H9 (cell line): ENCODE measurements at regions not wholly inside any gene's neighbourhood (a gene's known extent, or its start where the extent isn't known, plus 50 kb on each side); places are given as distances from the start of the nearest gene placed in this dataset.

Source experiments
- DNase-seq: peaks from one replicate; pipeline ENCODE4 v3.0.0-alpha.2; 2017
- H2AFZ ChIP-seq: one replicate; pipeline ENCODE4 v1.6.1; 2013; ENCODE audit warnings: mild to moderate bottlenecking, low read length, control low read depth, moderate library complexity
- H2AK5ac ChIP-seq: 2 replicates; pipeline ENCODE4 v1.6.1; 2013; ENCODE audit warnings: low read length, control low read depth, mixed read lengths; ENCODE audit not compliant: insufficient read length
- H2BK120ac ChIP-seq: one replicate; pipeline ENCODE4 v1.6.1; 2013; ENCODE audit warnings: low read depth, mild to moderate bottlenecking, low read length, control low read depth, inconsistent platforms; ENCODE audit not compliant: poor library complexity, severe bottlenecking
- H2BK12ac ChIP-seq: 2 replicates; pipeline ENCODE4 v1.6.1; 2013; ENCODE audit warnings: low read length, control low read depth, mixed read lengths, low read depth; ENCODE audit not compliant: insufficient read length
- H2BK15ac ChIP-seq: 2 replicates; pipeline ENCODE4 v1.6.1; 2013; ENCODE audit warnings: low read depth, low read length, control low read depth
- H2BK20ac ChIP-seq: one replicate; pipeline ENCODE4 v1.6.1; 2013; ENCODE audit warnings: low read depth, mild to moderate bottlenecking, low read length, control low read depth, inconsistent platforms; ENCODE audit not compliant: poor library complexity, severe bottlenecking
- H2BK5ac ChIP-seq: 2 replicates; pipeline ENCODE4 v1.6.1; 2013; ENCODE audit warnings: low read length, control low read depth, mixed read lengths; ENCODE audit not compliant: insufficient read length
- H3K14ac ChIP-seq: 2 replicates; pipeline ENCODE4 v1.6.1; 2013; ENCODE audit warnings: low read length, control low read depth; ENCODE audit not compliant: insufficient read depth
- H3K18ac ChIP-seq: 2 replicates; pipeline ENCODE4 v1.6.1; 2013; ENCODE audit warnings: low read depth, mild to moderate bottlenecking, mixed read lengths, low read length, control low read depth; ENCODE audit not compliant: insufficient read length
- H3K23ac ChIP-seq: 2 replicates; pipeline ENCODE4 v1.6.1; 2013; ENCODE audit warnings: low read length, control low read depth, mixed read lengths, low read depth; ENCODE audit not compliant: insufficient read length
- H3K23me2 ChIP-seq: 2 replicates; pipeline ENCODE4 v1.6.1; 2013; ENCODE audit warnings: low read depth, mild to moderate bottlenecking, mixed read lengths, low read length, control low read depth; ENCODE audit not compliant: insufficient read length, poor library complexity, severe bottlenecking
- H3K27ac ChIP-seq: 2 replicates; pipeline ENCODE4 v1.5.1; 2013; ENCODE audit warnings: low read length, control low read depth, mixed read lengths, low read depth; ENCODE audit not compliant: insufficient read length
- H3K27me3 ChIP-seq: 2 replicates; pipeline ENCODE4 v1.6.1; 2013; ENCODE audit warnings: low read length, control low read depth, inconsistent platforms; ENCODE audit not compliant: insufficient read depth
- H3K4ac ChIP-seq: 2 replicates; pipeline ENCODE4 v1.6.1; 2013; ENCODE audit warnings: low read depth, mild to moderate bottlenecking, control low read depth, inconsistent platforms, low read length, moderate library complexity
- H3K4me1 ChIP-seq: 2 replicates; pipeline ENCODE4 v1.6.1; 2013; ENCODE audit warnings: low read length, control low read depth, inconsistent platforms; ENCODE audit not compliant: insufficient read depth
- H3K4me2 ChIP-seq: 2 replicates; pipeline ENCODE4 v1.6.1; 2013; ENCODE audit warnings: low read length, control low read depth, mixed read lengths; ENCODE audit not compliant: insufficient read length, insufficient read depth
- H3K56ac ChIP-seq: 2 replicates; pipeline ENCODE4 v1.6.1; 2013; ENCODE audit warnings: low read depth, mild to moderate bottlenecking, mixed read lengths, low read length, control low read depth; ENCODE audit not compliant: insufficient read length
- H3K79me1 ChIP-seq: 2 replicates; pipeline ENCODE4 v1.6.1; 2013; ENCODE audit warnings: low read depth, mild to moderate bottlenecking, moderate library complexity, low read length, control low read depth, inconsistent platforms; ENCODE audit not compliant: insufficient read depth, poor library complexity, severe bottlenecking
- H3K79me2 ChIP-seq: 2 replicates; pipeline ENCODE4 v1.6.1; 2013; ENCODE audit warnings: low read length, control low read depth, inconsistent platforms; ENCODE audit not compliant: insufficient read depth
- H3K9ac ChIP-seq: 2 replicates; pipeline ENCODE4 v1.6.1; 2013; ENCODE audit warnings: low read length, control low read depth, mixed read lengths; ENCODE audit not compliant: insufficient read length; ENCODE audit errors: extremely low read depth
- H3K9me3 ChIP-seq: one replicate; pipeline ENCODE4 v1.6.1; 2013; ENCODE audit warnings: low read depth, low read length, inconsistent platforms; ENCODE audit not compliant: control insufficient read depth
- H3T11ph ChIP-seq: one replicate; pipeline ENCODE4 v1.6.1; 2013; ENCODE audit warnings: mild to moderate bottlenecking, low read length, control low read depth, inconsistent platforms
- H4K20me1 ChIP-seq: one replicate; pipeline ENCODE4 v1.6.1; 2013; ENCODE audit not compliant: control insufficient read depth, insufficient read length, insufficient read depth
- H4K5ac ChIP-seq: 2 replicates; pipeline ENCODE4 v1.6.1; 2013; ENCODE audit warnings: low read depth, mild to moderate bottlenecking, mixed read lengths, low read length, control low read depth; ENCODE audit not compliant: insufficient read length
- H4K8ac ChIP-seq: replicated peaks from 2 replicates; pipeline ENCODE4 v1.6.1; 2013; ENCODE audit warnings: low read length, control low read depth, mixed read lengths, low read depth; ENCODE audit not compliant: insufficient read length
- H4K91ac ChIP-seq: 2 replicates; pipeline ENCODE4 v1.6.1; 2013; ENCODE audit warnings: low read depth, mild to moderate bottlenecking, moderate library complexity, mixed read lengths, low read length, control low read depth; ENCODE audit not compliant: insufficient read length
- H3K27ac Mint-ChIP-seq, 3 experiments: 2 replicates in 2 of 3; 3 replicates in 1 of 3; pipeline ENCODE4 v1.8.0; 2020 to 2021; ENCODE audit warnings: mixed read lengths in 3 of 3, mild to moderate bottlenecking in 1 of 3, moderate library complexity in 1 of 3
- H3K27me3 Mint-ChIP-seq: 2 replicates; pipeline ENCODE4 v1.8.0; 2021; ENCODE audit warnings: low read depth, mild to moderate bottlenecking, moderate library complexity, mixed read lengths
- H3K36me3 Mint-ChIP-seq, 3 experiments: 2 replicates in 2 of 3; 3 replicates in 1 of 3; pipeline ENCODE4 v1.8.0; 2020 to 2021; ENCODE audit warnings: low read depth in 3 of 3, mixed read lengths in 3 of 3; ENCODE audit not compliant: insufficient read depth in 1 of 3
- H3K4me1 Mint-ChIP-seq, 2 experiments: 2 replicates each; pipeline ENCODE4 v1.8.0; 2020; ENCODE audit warnings: mixed read lengths in 2 of 2
- H3K4me3 Mint-ChIP-seq, 2 experiments: 2 replicates in 1 of 2; 3 replicates in 1 of 2; pipeline ENCODE4 v1.8.0; 2020 to 2021; ENCODE audit warnings: mild to moderate bottlenecking in 2 of 2, mixed read lengths in 2 of 2, moderate library complexity in 1 of 2
- H3K9me3 Mint-ChIP-seq, 2 experiments: 2 replicates in 1 of 2; 3 replicates in 1 of 2; pipeline ENCODE4 v1.8.0; 2020; ENCODE audit warnings: mild to moderate bottlenecking in 2 of 2, mixed read lengths in 2 of 2, moderate library complexity in 1 of 2
- WGBS: extraction: QIAGEN DNeasy Blood & Tissue Kit; methylation state at CpG from one replicate; pipeline ENCODE4 v1.1.7; 2013; ENCODE audit warnings: missing lambda C conversion rate, low lambda C conversion rate, mixed read lengths; ENCODE audit not compliant: insufficient read length; ENCODE audit errors: extremely low coverage; 5-methylcytosine and 5-hydroxymethylcytosine counted together
- TF ChIP-seq, protein P1 (sequence below): fragments of 200-600 bp; sonication (generic); conservative IDR thresholded peaks from 3 replicates; pipeline ENCODE4 v1.8.0; 2021; ENCODE audit warnings: antibody characterized with exemption, mild to moderate bottlenecking

DNA sequence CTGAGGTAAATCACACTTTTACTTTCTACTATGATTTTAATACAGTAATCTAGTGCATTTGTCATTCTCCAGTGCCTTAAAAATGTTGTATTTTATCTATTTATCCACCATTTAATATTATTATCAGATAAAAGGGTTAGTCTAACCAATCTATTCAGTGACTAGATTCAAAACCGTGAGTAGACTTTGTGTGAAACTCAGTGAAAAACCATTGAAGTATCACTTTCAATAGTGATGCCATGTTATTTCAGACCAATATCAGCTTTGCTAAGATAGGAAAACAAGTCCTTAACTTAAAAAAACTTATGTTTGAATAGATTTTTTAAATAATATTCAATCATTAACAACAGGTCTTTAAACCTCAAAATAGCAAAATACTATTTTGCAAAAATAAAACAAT lies 1628.7 kb downstream of the REEP3 start:
- Histone ChIP-seq H3T11ph (no peak overlapping the region), H2BK5ac (no peak overlapping the region), H3K18ac (no peak overlapping the region), H3K4me1 (no peaks in the 10 kb centered on the region), H3K23me2 (no peaks in the 10 kb centered on the region), H3K9me3 (no peaks in the 10 kb centered on the region), H2BK120ac (no peak overlapping the region), H2BK12ac (no peak overlapping the region), H4K5ac (no peak overlapping the region), H3K23ac (no peak overlapping the region), H4K8ac (no peak overlapping the region), H3K56ac (no peak overlapping the region), H2BK15ac (no peak overlapping the region), H4K20me1 (no peaks in the 10 kb centered on the region), H3K79me1 (no peaks in the 10 kb centered on the region), H3K27ac (no peak overlapping the region), H2AFZ (no peak overlapping the region), H4K91ac (no peak overlapping the region), H3K27me3 (no peaks in the 10 kb centered on the region), H3K9ac (no peak overlapping the region), H2AK5ac (no peak overlapping the region), H3K4ac (no peak overlapping the region), H2BK20ac (no peak overlapping the region), H3K4me2 (no peak overlapping the region), H3K14ac (no peak overlapping the region), H3K79me2 (no peaks in the 10 kb centered on the region)
- Mint-ChIP-seq H3K4me1 (no peaks in the 10 kb centered on the region), H3K27ac (no peak overlapping the region), H3K36me3 (no peaks in the 10 kb centered on the region), H3K27me3 (no peaks in the 10 kb centered on the region), H3K9me3 (no peaks in the 10 kb centered on the region), H3K4me3 (no peak overlapping the region)
- no peak for DNase-seq
- TF ChIP-seq, protein P1, sequence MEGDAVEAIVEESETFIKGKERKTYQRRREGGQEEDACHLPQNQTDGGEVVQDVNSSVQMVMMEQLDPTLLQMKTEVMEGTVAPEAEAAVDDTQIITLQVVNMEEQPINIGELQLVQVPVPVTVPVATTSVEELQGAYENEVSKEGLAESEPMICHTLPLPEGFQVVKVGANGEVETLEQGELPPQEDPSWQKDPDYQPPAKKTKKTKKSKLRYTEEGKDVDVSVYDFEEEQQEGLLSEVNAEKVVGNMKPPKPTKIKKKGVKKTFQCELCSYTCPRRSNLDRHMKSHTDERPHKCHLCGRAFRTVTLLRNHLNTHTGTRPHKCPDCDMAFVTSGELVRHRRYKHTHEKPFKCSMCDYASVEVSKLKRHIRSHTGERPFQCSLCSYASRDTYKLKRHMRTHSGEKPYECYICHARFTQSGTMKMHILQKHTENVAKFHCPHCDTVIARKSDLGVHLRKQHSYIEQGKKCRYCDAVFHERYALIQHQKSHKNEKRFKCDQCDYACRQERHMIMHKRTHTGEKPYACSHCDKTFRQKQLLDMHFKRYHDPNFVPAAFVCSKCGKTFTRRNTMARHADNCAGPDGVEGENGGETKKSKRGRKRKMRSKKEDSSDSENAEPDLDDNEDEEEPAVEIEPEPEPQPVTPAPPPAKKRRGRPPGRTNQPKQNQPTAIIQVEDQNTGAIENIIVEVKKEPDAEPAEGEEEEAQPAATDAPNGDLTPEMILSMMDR, result no peak
- no CpG with 5 or more reads among the region's 1 CpG for WGBS
